ENCODE measurements at regions not wholly inside any gene's neighbourhood (a gene's known extent, or its start where the extent isn't known, plus 50 kb on each side); places are given as distances from the start of the nearest gene placed in this dataset.

DNA sequence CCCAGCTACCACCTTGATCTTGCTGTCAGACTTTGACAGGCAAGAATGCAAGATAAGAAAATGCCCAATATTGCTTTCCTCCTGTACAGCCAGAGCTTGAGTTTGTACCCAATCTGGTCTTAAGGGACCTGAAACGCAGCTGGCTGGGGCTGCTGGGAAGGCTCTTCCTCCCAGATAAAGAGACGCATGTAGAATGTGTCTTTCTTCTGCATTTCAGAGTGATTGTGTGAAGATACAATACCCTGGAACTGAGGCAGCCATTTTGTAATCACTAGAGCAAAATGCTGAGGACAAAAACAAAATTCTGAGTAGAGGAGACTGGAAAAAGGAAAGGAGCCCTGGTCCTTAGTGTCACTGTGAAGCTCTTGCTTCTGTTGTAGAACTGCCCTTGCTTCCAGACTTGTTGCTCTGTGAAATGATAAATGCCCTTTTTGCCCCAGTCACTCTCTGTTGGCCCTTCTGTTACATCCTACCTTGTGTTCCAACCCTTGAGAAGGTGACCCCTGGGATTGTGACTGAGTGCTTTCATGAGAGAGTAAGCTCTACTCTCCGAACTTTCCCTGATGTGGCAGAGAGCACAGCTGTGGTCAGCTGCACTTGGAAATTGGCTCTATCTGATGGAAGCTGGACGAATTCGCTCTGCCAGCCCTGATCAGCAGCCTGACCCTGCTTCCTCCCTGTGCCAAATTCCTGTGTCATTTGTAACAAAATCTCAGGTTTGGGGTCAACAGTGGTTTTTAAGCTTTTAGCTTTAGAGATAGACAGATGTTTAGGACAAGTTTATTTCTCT, 137.4 kb upstream of the RBMS1 start:
- no peak for DNase-seq (ENCODE audit: low spot score)

DNA sequence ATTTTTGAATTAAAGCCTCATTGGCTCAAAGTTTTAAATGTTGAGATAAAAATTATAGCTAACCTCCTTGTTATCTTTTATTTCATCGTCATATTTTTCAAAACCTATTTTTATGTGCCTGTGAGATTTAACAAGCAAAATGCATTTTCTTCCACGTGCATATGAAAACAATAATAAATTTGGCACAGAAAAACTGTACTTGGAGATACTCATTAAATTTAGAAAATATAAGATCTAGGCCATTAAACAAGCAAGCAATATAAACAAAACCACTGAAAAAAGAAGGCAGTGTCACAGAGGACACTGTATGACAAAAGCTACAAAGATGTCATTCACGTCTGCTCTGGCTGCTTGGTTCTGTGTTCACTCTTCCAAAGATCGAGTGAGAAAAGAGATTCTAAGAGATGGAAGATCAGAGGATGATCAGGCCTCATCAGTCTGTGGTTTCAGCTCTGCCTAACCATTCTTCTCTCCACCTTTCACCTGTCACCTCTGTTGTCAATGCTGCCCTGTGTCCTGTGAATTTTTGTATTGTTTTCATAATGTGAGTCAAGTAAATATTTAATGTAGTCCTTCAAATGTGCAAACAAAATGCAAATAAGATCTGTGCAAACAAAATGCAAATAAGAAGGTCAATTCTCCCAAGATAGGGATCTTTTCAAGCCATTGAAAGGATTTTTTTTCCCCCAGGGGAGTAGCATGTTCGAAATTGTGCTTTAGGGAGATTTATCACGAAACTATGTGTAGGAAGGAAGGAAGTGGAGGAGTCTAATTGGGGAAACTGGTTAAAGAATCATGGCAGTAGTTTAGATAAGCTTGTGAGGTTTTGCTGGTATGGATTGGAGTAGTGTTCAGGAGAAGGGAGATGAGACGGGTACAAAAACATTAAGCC, 138.7 kb upstream of the RBMS1 start:
- DNase-seq (ENCODE audit: low spot score) = no peak

GRCh38 chr2:160634436-160634835, 140.8 kb upstream of the RBMS1 start:
- DNase-seq (ENCODE audit: low spot score) = no peak

DNA sequence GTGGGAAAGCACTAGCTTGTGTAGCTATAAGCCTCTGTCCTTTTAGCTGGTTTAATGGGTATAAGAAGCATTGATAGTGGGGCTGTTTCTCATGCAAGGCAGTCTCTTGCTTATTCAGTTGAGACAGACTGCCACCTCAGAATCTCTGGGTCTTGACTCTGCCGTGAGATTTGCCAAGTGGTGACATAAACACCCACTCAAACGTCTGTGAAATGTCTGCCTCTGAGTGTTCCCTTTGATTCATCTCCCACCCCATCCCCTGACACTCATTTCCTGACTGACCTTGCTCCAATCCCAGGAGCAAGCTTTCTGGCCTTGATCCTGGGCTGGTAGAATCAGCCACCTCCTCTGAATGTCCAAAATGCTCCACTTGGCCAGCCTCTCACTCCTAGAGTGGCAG, 141.9 kb upstream of the RBMS1 start:
- DNase-seq (ENCODE audit: low spot score) = no peak

DNA sequence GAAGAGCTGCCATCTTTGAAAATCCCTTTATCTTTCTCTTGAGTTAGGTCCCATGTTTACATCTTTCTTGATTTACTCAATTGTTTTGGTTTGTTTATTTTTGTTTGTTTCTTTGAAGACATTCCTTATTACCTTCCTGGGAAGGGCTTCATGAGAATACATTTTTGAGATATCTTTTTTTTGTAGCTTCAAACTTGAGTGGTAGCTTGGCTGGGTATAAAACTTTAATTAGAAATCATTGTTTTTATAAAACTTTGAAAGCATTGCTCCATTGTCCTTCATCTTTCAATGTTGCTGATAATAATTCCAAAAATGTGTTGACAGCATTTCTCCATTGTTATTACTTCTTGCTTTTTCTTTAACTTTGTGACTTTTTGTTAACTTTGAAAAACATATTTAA, 145.9 kb upstream of the RBMS1 start:
- DNase-seq (ENCODE audit: low spot score) = no peak

- no peak for DNase-seq (ENCODE audit: low spot score)
These were observed 153.3 kb upstream of the RBMS1 start for GRCh38 chr2:160646684-160647444.

- DNase-seq (ENCODE audit: low spot score) = no peak
These were observed 154.5 kb upstream of the RBMS1 start for GRCh38 chr2:160647967-160648685.

DNA sequence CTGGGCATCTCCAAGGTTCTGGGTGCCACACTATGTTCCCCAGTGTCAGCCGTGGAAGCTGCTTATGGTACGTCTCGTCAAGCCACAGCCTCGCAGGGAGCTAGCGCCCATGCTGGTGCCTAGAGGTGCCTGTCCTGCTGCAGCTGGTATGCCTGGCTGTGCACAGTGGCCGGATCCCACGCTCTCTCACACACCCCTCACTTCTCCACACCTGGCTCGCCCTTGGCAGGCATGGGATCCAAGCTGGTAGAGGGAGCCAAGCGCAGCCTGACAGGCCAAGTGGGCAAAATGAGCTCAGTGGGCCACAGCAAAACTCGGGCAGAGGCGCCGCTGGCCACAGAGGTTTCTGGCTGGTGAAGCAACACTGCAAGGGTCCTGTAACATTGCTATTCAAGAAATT, 156.1 kb upstream of the RBMS1 start:
- no peak for DNase-seq (ENCODE audit: low spot score)

GRCh38 chr2:160650196-160651118, 156.8 kb upstream of the RBMS1 start:
- DNase-seq (ENCODE audit: low spot score) = no peak

GRCh38 chr2:160651416-160652200, 158.0 kb upstream of the RBMS1 start:
- no peak for DNase-seq (ENCODE audit: low spot score)

DNA sequence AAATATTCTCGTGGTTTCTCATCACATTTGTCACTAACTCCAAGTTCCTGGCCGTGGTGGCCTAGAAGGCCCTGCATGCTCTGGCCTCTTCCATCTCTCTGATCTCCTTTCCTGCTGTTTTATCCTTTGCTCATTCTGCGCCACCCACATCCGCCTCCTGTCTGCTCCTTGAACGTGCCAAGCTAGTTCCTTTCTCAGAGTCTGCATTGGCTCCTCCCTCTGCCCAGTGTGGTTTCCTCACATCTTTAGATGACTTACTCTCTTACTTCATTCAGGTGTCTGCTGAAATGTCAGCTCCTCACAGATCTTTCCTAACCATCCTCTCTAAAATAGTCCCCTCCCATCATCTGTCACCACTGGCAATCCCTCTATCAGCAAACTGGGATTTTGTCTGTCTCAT, 158.6 kb upstream of the RBMS1 start:
- DNase-seq (ENCODE audit: low spot score) = peak; percentile 74

DNA sequence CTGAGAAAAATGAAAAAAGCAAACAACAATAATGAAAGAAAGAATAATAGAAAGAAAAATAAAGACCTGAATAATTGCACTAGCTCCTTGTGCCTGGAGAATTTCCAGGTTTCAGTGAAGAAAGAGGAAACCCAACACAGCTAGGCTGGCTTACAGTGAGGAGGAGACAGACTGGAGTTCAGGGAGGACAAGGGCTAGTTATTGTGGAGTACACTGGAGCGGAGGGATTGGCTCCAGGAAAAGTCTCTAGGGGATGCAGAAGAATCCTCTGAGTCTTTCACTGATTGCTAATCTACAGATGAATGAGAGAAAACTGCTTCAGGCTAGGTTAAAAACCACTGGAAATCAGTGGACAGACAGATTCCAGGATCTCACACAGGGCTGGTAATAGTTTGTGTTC, 163.6 kb upstream of the RBMS1 start:
- no peak for DNase-seq (ENCODE audit: low spot score)

GRCh38 chr2:160658851-160659250, 165.2 kb upstream of the RBMS1 start:
- DNase-seq (ENCODE audit: low spot score) = no peak

- DNase-seq (ENCODE audit: low spot score) = no peak
These were observed 167.1 kb upstream of the RBMS1 start for GRCh38 chr2:160660741-160661140.

- DNase-seq (ENCODE audit: low spot score) = no peak
These were observed 171.1 kb upstream of the RBMS1 start for GRCh38 chr2:160664603-160665140.

DNA sequence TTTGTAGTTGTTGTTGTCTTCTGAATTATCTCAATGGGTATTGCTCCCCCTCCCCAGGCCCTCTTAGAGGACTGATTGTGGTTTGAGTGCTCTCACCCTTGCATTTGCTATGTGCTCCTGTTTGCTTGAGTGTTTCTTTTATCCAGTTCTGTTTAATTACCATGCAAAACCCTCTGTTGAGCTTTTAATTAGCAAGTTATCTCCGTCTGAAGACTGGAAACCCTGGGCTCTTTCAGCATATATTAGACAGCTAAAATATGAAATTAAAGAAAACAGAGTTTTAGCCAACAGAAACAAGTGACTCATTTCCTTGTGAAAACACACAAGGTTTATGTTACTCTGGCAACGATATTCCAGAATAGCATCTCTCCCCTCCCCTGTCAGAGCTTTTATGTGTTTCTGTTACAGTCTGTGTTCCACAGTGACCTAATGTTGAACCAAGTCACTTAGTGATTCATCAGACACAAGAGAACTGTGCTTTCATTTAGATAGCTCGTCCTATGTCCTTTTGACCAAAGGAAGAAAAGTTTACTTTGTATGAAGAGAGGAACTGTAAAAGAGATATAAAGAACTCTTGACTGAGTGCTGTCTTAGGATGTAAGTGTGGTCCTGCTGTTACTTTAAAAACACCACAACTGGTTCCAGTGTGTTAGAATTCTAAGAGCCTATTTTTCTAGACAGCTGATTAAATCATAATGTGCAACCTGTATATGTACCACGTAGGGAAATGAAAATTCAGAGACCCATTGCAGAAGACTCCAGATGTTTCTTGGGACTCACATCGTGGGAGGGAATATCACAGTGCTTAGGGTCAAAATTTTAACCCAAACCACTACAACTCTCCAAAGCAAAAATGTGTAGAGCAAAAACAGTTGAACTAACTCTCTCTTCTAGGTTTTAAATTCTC, 172.8 kb upstream of the RBMS1 start:
- DNase-seq (ENCODE audit: low spot score) = peak; percentile 18

- DNase-seq (ENCODE audit: low spot score) = no peak
These were observed 174.2 kb upstream of the RBMS1 start for GRCh38 chr2:160667811-160668210.

DNA sequence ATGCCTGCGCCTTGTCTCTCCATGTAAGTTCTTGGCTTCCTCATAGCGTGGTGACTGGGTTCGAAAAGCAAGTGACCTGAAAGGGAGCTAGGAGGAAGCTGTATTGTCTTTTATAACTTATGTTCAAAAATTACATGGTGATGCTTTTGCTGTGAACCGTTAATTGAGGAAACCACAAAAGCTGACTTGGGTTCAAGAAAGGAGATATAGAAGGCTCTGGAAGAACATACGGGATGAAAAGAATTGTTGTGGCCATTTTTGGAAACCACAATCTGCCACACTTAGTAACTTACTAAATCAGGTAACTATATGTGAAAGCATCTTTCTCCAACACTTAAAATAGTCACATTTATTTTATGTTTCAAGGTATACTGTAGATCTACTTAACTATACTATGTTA, 177.0 kb upstream of the RBMS1 start:
- DNase-seq (ENCODE audit: low spot score) = no peak

DNA sequence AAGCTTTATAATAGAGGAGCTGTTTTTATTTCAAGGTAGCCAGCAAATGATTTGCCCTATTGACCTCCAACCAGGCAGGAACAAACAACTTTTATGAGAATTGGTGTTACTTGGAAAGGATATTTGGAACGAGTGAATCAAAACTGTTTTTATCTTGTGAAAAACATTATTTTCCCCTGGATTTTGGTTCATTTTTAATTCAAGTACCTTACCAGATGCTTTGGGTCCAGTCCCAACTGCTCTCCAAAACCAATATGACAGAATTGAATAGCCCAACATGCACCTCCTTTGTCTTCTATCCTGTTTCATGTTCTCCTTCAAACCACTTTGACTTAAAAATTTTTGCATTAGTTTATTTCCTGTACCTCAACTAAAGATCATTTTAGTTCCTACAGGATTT, 178.6 kb upstream of the RBMS1 start:
- no peak for DNase-seq (ENCODE audit: low spot score)
